ENCODE measurements at regions not wholly inside any gene's neighbourhood (a gene's known extent, or its start where the extent isn't known, plus 50 kb on each side); places are given as distances from the start of the nearest gene placed in this dataset.
"Not testable (repeated sequence)": the region's sequence is repeated elsewhere in the genome, so short reads cannot be mapped to it uniquely, and the experiment has no call there.

GRCh38 chr5:8805653-8806052, 740.2 kb downstream of the SEMA5A start:
- no peak for DNase-seq (ENCODE audit: low spot score)

DNA sequence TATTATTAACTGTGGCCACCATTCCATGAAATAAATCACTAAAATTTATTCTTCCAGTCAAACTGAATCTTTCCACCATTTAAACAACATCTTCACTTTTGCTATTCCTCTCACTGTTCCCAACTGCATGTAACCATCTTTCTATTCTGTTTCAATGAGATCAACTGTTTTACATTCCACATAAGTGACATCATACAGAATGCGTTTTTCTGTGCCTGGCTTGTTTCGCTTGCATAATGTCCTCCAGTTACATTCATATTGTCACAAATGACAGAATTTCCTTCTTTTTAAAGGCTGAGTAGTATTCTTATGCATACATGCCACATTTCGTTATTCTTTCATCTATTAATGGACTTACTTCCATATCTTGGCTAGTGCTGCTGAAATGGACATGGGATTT, 738.2 kb downstream of the SEMA5A start:
- no peak for DNase-seq (ENCODE audit: low spot score)

GRCh38 chr5:8811581-8811980, 734.3 kb downstream of the SEMA5A start:
- DNase-seq (ENCODE audit: low spot score), result no peak

GRCh38 chr5:8813180-8813579, 732.7 kb downstream of the SEMA5A start:
- DNase-seq (ENCODE audit: low spot score), result no peak

DNA sequence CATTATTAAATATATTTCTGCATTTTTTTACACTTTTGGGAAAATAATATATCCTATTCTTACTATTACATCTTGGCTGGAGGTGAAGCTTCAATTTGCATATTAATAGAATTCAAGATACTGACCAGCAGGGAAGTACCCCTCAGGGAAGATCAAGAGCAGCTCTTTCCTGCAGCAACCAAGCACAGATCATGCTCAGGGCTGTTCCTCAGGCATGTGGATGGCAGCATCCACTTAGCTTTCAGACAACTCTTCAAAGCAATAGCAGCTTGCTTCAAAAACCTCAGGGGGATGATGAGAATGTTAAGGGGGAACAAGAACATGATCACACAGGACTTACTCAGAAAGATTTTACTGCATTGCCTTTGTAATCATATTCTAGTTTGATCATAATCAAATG, 731.8 kb downstream of the SEMA5A start:
- no peak for DNase-seq (ENCODE audit: low spot score)

- DNase-seq (ENCODE audit: low spot score), result no peak
Observed at GRCh38 chr5:8824371-8824770, 721.5 kb downstream of the SEMA5A start.

DNA sequence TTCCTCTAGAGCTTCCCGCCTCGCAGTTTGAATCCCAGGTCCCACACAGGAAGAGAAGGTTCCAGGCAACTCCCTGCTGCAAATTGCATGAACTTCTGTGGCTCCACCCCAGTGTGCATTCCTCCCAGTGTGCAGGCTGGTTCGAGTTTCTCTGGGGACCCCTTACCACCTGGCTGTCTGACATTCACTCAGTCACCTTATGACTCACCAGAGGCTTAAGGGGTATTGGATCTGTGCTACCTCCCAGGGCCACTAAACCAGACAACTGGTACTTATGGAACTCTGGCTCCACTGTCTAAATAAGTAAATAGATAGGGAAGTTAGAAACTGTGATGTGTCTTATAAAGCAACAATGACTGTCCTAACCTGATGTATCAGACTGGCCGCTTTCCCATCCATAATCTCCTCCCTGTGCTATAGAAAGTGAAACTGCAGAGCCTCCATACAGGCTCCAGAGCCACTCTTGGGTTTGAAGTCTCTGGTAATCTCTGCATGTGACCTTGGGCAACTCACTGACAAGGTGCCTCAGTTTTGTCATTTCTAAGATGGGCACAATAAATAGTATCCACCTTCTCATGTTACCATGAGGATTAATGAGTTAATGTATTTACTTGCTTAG, 720.6 kb downstream of the SEMA5A start:
- DNase-seq (ENCODE audit: low spot score), result no peak

- DNase-seq (ENCODE audit: low spot score), result no peak
Observed at GRCh38 chr5:8826508-8826907, 719.4 kb downstream of the SEMA5A start.

- DNase-seq (ENCODE audit: low spot score), result no peak
Observed at GRCh38 chr5:8827696-8828095, 718.2 kb downstream of the SEMA5A start.

GRCh38 chr5:8828596-8829322, 717.1 kb downstream of the SEMA5A start:
- no peak for DNase-seq (ENCODE audit: low spot score)

DNA sequence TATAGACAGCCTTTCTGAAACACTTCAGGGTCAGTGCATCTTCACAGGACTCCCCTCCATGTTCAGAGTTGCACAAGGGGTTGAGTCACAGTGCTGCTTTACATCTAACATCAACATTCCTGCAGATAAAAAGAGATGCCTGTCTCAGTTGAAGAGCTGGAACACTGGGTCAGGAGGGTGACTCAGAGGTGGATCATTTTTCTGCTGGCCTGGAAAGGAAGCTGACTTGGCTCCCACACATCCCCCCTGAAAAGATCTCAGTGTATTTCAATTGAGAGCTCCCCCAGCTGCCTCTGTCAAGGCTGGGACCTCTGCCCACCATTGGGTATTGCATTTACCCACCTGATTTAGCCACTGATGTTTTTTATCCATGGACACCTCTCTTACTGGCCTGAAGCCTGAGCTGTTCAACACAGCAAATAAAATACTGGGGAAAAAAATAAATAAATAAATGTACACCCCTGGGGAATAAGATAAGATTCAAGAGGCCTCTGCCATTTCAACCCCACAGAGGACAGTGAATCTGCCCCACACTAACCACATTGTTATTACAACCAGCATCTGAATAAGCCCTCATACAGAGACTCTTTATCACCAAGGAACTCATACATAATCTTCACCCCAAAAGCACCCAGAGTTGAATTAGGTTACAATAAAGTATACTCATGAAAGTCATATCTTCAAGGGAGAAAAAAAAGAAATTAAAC, 716.4 kb downstream of the SEMA5A start:
- no peak for DNase-seq (ENCODE audit: low spot score)

- no peak for DNase-seq (ENCODE audit: low spot score)
Observed at GRCh38 chr5:8831251-8831650, 714.6 kb downstream of the SEMA5A start.

DNA sequence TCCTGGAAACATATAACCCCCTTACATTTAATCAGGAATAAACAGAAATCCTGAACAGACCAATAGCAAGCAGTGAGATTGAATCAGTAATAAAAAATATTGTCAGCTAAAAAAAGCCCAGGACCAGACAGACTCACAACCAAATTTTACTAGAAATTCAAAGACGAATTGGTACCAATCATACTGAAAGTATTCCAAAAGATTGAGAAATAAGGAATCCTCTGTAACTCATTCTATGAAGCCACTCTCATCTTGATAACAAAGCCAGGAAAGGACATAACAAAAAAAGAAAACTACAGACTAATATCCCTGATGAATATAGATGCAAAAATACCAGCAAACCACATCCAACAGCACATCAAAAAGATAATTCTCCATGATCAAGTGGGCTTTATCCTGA, 714.0 kb downstream of the SEMA5A start:
- DNase-seq (ENCODE audit: low spot score), result no peak

- no peak for DNase-seq (ENCODE audit: low spot score)
Observed at GRCh38 chr5:8839361-8840055, 706.4 kb downstream of the SEMA5A start.

DNA sequence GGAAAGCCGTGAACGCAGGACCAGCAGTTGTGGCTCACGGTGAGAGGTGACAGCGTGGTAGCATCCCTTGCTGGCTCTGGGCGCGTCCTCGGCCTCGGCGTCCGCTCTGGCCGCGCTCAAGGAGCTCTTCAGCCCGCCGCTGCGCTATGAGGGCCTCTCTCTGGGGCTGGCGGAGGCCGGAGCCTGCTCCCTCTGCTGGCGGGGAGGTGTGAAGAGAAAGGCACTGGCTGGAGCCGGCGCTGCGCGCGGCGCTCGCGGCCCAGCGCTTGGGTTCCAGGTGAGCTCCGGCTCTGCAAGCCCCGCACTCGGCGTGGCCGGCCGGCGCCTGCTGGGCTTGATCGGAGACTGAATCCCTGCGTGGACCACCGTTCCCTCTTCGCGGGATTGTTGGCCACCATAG, 705.6 kb downstream of the SEMA5A start:
- DNase-seq (ENCODE audit: low spot score), result peak; percentile 69

DNA sequence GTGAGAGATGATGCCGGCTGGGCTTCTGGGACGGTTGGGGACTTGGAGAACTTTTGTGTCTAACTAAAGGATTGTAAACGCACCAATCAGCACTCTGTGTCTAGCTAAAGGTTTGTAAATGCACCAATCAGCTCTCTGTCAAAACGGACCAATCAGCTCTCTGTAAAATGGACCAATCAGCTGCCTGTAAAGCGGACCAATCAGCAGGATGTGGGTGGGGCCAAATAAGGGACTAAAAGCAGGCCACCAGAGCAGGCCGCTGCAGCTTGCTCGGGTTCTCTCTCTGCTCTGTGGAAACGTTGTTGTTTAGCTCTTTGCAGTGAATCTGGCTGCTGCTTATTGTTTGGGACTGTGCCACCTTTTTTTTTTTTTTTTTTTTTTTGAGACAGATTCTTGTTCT, 705.1 kb downstream of the SEMA5A start:
- DNase-seq (ENCODE audit: low spot score), result not testable (repeated sequence)

GRCh38 chr5:8842971-8843551, 702.8 kb downstream of the SEMA5A start:
- no peak for DNase-seq (ENCODE audit: low spot score)

- no peak for DNase-seq (ENCODE audit: low spot score)
Observed at GRCh38 chr5:8843771-8844170, 702.1 kb downstream of the SEMA5A start.

DNA sequence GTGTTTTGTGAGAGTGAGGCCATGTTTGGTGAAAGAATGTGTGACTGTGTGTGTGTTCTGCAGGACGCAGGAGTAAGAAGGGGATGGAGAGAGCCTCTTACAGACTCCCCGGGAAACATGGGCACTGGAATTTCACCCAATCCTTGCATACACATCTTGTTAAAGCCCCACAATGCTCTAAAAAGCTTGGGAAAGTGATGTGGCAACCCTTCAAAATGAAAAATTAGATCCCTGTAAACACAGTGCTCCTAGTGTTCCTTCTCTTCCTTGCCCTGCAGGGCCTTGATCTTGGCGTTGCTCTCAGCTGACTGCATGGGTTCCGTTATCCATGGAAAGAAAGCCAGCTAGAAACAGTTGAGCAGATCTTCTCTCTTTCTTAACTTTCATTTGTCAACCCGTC, 701.7 kb downstream of the SEMA5A start:
- no peak for DNase-seq (ENCODE audit: low spot score)

DNA sequence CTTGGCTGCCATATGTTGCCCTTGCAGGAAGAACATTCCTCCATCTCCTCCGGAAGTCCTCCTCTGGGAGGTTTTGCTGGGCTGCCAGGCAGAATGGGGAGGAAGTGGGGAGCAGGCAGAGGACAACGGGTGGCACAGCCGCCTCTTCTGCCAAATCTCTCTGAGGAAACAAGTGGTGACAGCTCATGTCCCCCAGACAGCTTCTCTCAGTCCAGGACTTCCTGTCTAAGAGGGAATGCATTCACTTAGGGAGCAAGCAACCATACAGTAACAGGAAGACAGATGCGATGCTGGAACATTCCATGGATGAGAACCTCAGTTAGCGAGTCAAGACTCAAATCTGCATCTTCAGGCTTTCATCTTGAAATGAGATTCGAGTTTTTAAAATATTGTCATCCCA, 701.0 kb downstream of the SEMA5A start:
- no peak for DNase-seq (ENCODE audit: low spot score)

GRCh38 chr5:8845296-8845695, 700.6 kb downstream of the SEMA5A start:
- DNase-seq (ENCODE audit: low spot score), result no peak

GRCh38 chr5:8848366-8848765, 697.5 kb downstream of the SEMA5A start:
- DNase-seq (ENCODE audit: low spot score), result peak; percentile 55
